PC-3 (cell line): ENCODE measurements at regions not wholly inside any gene's neighbourhood (a gene's known extent, or its start where the extent isn't known, plus 50 kb on each side); places are given as distances from the start of the nearest gene placed in this dataset.

Experiments
- ATAC-seq: fragments of 200-7000 bp; cut with Tn5 transposase; 2 replicates; pipeline ENCODE4 v1.9.1; 2020; ENCODE audit warnings: mild to moderate bottlenecking, moderate library complexity
- BruUV-seq: library from RNA; stranded (reverse); fragments of 400-500 nt; replicated peaks from 2 replicates; lab custom pipeline; 2021; lab: Mats Ljungman, UMichigan
- CTCF ChIA-PET: fragments of 300-600 bp; sonication (Branson Sonifier 250); formaldehyde crosslinking; loops from one replicate; lab custom pipeline; 2022; ENCODE audit warnings: antibody characterized with exemption; lab: Charles Lee
- POLR2A ChIA-PET: fragments of 300-600 bp; sonication (Branson Sonifier 250); formaldehyde crosslinking; loops from one replicate; lab custom pipeline; 2022; ENCODE audit warnings: antibody characterized with exemption; ENCODE audit not compliant: unreplicated experiment; lab: Charles Lee
- DNase-seq: peaks from one replicate; pipeline ENCODE4 v3.0.0-alpha.2; 2015
- H2AFZ ChIP-seq: fragments of 300-600 bp; sonication (generic); 2 replicates; pipeline ENCODE4 v1.6.0; 2016; ENCODE audit warnings: antibody characterized with exemption, low read length
- H3F3A ChIP-seq: fragments of 300-600 bp; sonication (generic); one replicate; pipeline ENCODE4 v1.6.0; 2017; ENCODE audit warnings: antibody characterized with exemption, low read length, control low read depth, mild to moderate bottlenecking; ENCODE audit not compliant: unreplicated experiment
- H3K27ac ChIP-seq: fragments of 300-600 bp; sonication (generic); 2 replicates; pipeline ENCODE4 v1.5.1; 2016; ENCODE audit warnings: mild to moderate bottlenecking, low read length
- H3K27me3 ChIP-seq: fragments of 300-600 bp; sonication (generic); 2 replicates; pipeline ENCODE4 v1.6.1; 2016; ENCODE audit warnings: low read length, mixed read lengths
- H3K36me3 ChIP-seq: fragments of 300-600 bp; sonication (generic); 2 replicates; pipeline ENCODE4 v1.6.1; 2016; ENCODE audit warnings: low read depth, mixed run types, low read length, mixed read lengths
- H3K4me1 ChIP-seq: fragments of 300-600 bp; sonication (generic); 2 replicates; pipeline ENCODE4 v1.5.1; 2016; ENCODE audit warnings: low read length; ENCODE audit not compliant: insufficient read depth
- H3K4me2 ChIP-seq: fragments of 300-600 bp; sonication (generic); 2 replicates; pipeline ENCODE4 v1.6.0; 2016; ENCODE audit warnings: low read length
- H3K4me3 ChIP-seq: fragments of 300-600 bp; sonication (generic); 2 replicates; pipeline ENCODE4 v1.5.1; 2016; ENCODE audit warnings: mild to moderate bottlenecking, low read length, mixed read lengths
- H3K79me2 ChIP-seq: fragments of 300-600 bp; sonication (generic); 2 replicates; pipeline ENCODE4 v1.6.1; 2017; ENCODE audit warnings: low read length, mixed read lengths
- H3K9ac ChIP-seq: fragments of 300-600 bp; sonication (generic); 2 replicates; pipeline ENCODE4 v1.6.0; 2016; ENCODE audit warnings: mild to moderate bottlenecking, low read length
- H3K9me2 ChIP-seq: fragments of 300-600 bp; sonication (generic); replicated peaks from 2 replicates; pipeline ENCODE4 v1.6.1; 2016; ENCODE audit warnings: mixed run types, low read length, mixed read lengths
- H3K9me3 ChIP-seq: fragments of 300-600 bp; sonication (generic); 2 replicates; pipeline ENCODE4 v1.6.1; 2016; ENCODE audit warnings: low read length, mixed read lengths
- H4K20me1 ChIP-seq: fragments of 300-600 bp; sonication (generic); 2 replicates; pipeline ENCODE4 v1.6.1; 2016; ENCODE audit warnings: low read length, mixed read lengths
- CTCF ChIP-seq: fragments of 300-600 bp; sonication (generic); conservative IDR thresholded peaks from 2 replicates; pipeline ENCODE4 v1.5.1; 2017; ENCODE audit warnings: antibody characterized with exemption, low read depth, mild to moderate bottlenecking, low read length
- EZH2 ChIP-seq: fragments of 300-600 bp; sonication (generic); IDR thresholded peaks from one replicate; pipeline ENCODE4 v1.6.1; 2017; ENCODE audit warnings: antibody characterized with exemption, mild to moderate bottlenecking, low read length; ENCODE audit not compliant: unreplicated experiment
- EZH2phosphoT487 ChIP-seq: fragments of 300-600 bp; sonication (generic); IDR thresholded peaks from 2 replicates; pipeline ENCODE4 v1.6.1; 2018; ENCODE audit warnings: mild to moderate bottlenecking, antibody characterized with exemption, low read length, borderline replicate concordance
- intact Hi-C: fragments of 100-400 bp; cut with micrococcal nuclease; formaldehyde crosslinking; loops from 2 replicates; pipeline ENCODE4 v1.9.0; 2023

DNA sequence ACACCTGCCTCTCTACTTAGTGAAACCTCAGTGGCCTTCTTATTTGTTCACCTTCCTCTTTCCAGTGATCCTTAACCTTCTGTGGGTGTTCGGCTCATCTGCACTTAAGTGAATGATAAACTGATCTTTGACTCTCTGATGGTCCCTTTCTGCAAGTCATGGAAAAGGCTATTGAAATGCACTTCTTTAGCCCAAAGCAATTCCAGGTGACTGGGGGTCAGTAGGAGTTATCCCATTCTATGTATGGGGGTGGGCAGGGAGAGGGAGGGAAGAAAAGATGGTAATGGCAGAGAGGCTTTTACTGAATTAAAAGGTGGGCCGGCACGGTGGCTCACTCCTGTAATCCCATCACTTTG lies 170.8 kb downstream of the RGS9 start:
- CTCF ChIA-PET: no interaction called here

GRCh38 chr17:65307081-65307960 lies 170.2 kb downstream of the RGS9 start:
- intact Hi-C loops: no loop called here
- DNase-seq: no peak
- ATAC-seq: no peak

More for the DNA sequence above, 170.8 kb downstream of the RGS9 start:
- Histone ChIP-seq H3K4me1 (no peaks in the 10 kb centered on the region), H3K4me3 (no peak overlapping the region), H3K9me2 (no peaks in the 10 kb centered on the region), H2AFZ (no peak overlapping the region), H3K9me3 (no peaks in the 10 kb centered on the region), H3K36me3 (no peaks in the 10 kb centered on the region), H3K9ac (no peak overlapping the region), H3F3A (no peaks in the 10 kb centered on the region), H3K4me2 (no peak overlapping the region), H3K27me3 (peaks cover 42% of the 10 kb centered on the region), H3K79me2 (no peaks in the 10 kb centered on the region), H3K27ac (no peak overlapping the region), H4K20me1 (no peaks in the 10 kb centered on the region)
- no peak for ATAC-seq
- no peak for DNase-seq
- POLR2A ChIA-PET: no interaction called here
- BruUV-seq: no TSS peak
- TF ChIP-seq EZH2 (no peak), EZH2phosphoT487 (no peak), CTCF (no peak)
- intact Hi-C loops: no loop called here

More at GRCh38 chr17:65307081-65307960, 170.2 kb downstream of the RGS9 start:
- Histone ChIP-seq H3K36me3 (no peaks in the 10 kb centered on the region), H3K9ac (no peak overlapping the region), H3K9me2 (no peaks in the 10 kb centered on the region), H3K27me3 (peaks cover 36% of the 10 kb centered on the region), H3K27ac (no peak overlapping the region), H4K20me1 (no peaks in the 10 kb centered on the region), H3K9me3 (no peaks in the 10 kb centered on the region), H3F3A (no peaks in the 10 kb centered on the region), H3K4me2 (no peak overlapping the region), H2AFZ (no peak overlapping the region), H3K4me3 (no peak overlapping the region), H3K79me2 (no peaks in the 10 kb centered on the region), H3K4me1 (no peaks in the 10 kb centered on the region)
- no TSS peak for BruUV-seq
- CTCF ChIA-PET: no interaction called here
- no peak for TF ChIP-seq EZH2
- no peak for TF ChIP-seq EZH2phosphoT487
- no peak for TF ChIP-seq CTCF
- POLR2A ChIA-PET: no interaction called here
